ENCODE measurements at regions not wholly inside any gene's neighbourhood (a gene's known extent, or its start where the extent isn't known, plus 50 kb on each side); places are given as distances from the start of the nearest gene placed in this dataset.
"Not testable (repeated sequence)": the region's sequence is repeated elsewhere in the genome, so short reads cannot be mapped to it uniquely, and the experiment has no call there.

GRCh38 chr2:22958308-22958707 lies 426.7 kb upstream of the KLHL29 start:
- DNase-seq, result no peak

DNA sequence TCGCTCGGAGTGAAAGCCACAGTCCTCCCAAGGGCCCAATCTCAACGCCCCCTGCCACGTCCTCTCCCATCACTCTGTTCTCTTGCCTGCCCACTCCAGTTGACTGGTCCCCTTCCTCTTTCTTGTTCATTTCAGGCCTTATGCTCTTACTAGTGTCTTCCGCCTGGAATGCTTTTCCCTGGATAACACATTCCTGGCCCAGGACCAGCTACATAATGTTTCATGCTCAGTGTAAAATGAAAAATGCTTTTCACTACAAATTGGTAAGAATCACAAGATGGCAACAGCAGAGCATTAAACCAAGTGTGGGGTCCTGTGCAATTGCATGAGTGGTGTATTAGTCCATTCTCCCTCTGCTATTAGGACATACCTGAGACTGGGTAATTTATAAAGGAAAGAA lies 417.2 kb upstream of the KLHL29 start:
- no peak for DNase-seq

DNA sequence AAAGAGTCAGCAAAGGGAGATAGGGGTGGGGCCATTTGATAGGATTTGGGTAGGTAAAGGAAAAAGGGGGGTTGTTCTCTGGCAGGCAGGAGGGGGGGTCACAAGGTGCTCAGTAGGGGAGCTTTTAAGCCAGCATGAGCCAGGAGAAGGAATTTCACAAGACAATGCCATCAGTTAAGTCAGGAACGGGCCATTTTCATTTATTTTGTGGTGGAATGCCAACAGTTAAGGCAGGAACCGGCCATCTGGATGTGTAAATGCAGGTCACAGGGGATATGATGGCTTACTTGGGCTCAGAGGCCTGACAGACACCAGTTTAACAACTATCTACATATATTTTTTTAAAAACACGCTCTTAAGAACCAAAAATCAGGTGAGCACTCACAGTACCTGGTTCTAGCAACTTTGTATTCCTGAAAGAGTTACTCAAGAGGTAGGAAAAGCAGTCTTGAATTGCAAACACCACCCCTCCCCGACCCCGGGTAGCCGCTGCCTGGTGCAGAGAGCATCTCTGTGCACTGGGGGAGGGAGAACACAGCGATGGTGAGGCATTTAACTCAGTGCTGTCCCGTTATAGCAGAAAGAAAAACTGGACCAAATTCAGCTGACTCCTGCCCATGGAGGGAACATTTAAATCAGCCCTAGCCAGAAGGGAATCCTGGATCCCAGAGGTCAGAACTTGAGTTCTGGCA lies 414.5 kb upstream of the KLHL29 start:
- DNase-seq, result no peak

DNA sequence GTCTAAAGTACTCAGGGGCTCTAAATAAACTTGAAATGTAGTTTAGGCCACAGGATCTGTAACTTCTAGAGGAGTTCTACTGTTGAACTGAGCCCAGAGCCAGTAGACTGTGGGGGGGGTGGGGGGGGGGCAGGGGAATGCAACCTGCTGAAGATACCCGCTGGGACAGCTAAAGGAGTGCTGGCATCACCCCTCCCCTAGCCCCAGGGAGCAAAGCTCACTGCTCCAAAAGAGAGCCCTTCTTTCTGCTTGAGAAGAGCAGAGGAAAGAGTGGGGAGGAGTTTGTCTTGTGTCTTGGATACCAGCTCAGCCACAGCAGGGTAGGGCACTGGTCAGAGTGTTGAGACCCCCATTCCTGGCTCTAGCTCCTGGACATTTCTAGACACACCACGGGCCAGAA lies 414.0 kb upstream of the KLHL29 start:
- DNase-seq, result no peak

- no peak for DNase-seq
These were observed 403.2 kb upstream of the KLHL29 start for GRCh38 chr2:22981785-22982184.

GRCh38 chr2:22984152-22984551 lies 400.8 kb upstream of the KLHL29 start:
- DNase-seq, result not testable (repeated sequence)

GRCh38 chr2:22990246-22990645 lies 394.7 kb upstream of the KLHL29 start:
- DNase-seq, result no peak

DNA sequence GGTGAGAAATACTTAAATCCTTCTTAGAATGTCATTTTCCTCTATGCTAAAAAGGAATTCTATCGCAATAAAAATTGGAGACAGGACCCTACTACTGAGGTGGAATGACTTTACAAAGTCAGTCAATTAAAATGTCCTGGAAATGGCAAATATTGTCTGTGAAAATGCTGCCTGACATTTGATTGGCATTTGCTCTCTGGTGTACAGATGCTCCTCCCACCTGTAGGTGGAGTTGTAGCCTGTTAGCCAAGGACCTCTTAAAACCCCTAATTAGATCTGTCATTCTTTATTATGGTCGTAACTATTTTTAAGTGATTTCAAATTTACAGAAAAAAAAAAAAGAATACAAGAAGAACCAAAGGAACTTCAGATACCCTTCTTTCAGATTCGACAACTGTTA lies 393.1 kb upstream of the KLHL29 start:
- DNase-seq, result no peak

DNA sequence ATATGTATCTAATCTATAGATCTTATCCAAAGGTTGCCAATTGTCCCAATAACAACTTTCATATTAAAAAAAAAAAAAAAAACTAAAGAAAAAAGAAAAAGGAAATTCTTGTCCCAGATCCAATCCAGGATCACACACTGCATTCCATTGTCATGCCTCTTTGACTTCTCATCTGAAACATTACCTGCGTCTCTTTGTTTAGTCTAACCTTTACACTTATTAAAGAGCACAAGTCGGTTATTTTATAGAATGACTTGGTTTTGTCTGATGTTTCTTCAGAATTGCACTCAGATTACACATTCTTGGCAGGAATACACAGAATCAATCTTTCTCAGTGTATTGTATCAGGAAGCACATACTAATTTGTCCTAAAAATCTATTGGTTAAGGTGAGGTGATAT lies 392.5 kb upstream of the KLHL29 start:
- no peak for DNase-seq

GRCh38 chr2:22993250-22993649 lies 391.7 kb upstream of the KLHL29 start:
- no peak for DNase-seq

DNA sequence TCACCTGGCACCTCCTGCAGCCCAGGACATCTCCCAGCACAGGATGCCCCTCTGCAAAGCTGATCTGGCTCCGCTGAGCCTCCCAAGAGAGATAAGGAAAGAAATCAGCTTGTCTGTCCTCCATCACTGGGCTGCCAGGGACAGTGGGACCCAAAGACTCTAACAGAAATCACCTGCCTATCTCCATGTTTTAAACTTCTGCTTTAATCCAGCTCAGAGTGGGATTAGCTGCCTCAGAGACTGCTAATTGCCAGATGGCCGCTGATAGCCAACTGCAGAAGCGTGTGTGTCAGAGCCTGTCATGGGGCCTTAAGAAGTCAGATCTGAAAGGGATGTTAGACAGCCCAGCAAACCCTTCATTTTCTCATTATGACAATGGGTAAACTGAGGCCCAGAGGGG lies 389.4 kb upstream of the KLHL29 start:
- no peak for DNase-seq

DNA sequence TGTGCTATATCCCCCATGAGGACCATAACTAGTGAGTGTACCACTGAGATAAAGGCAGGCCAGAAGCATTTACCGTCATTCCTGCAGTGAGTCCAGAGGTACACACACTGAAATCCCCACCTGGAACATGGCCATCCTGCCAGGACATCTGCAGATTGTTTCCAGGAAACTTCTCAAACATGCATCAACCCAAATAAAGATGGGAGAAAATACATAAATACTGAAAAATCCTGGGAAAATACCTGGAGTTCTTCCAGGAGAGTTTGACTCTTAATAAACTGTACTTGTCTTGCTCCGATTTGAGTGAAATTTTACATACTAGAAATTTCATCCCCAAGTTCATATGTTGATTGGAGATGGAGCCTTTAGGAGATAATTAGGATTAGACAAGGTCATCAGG lies 388.1 kb upstream of the KLHL29 start:
- DNase-seq, result no peak

DNA sequence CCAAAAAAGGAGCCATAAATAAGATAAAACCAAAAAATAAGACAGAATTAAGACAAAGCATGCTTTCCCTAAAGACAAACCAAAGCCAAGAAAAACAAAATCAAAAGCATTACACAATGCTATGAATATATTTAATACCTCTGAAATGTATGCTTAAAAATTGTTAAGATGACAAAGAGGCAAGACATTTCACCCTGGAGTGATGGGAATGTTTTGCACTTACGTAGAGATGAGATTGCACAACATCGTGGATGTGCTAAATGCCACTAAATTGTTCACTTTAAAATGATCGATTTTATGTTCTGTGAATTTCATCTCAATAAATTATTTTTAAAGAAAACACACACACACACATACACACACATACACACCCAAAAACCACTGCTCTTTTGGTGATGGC lies 386.6 kb upstream of the KLHL29 start:
- DNase-seq, result no peak

GRCh38 chr2:22999951-23000350 lies 385.0 kb upstream of the KLHL29 start:
- no peak for DNase-seq

DNA sequence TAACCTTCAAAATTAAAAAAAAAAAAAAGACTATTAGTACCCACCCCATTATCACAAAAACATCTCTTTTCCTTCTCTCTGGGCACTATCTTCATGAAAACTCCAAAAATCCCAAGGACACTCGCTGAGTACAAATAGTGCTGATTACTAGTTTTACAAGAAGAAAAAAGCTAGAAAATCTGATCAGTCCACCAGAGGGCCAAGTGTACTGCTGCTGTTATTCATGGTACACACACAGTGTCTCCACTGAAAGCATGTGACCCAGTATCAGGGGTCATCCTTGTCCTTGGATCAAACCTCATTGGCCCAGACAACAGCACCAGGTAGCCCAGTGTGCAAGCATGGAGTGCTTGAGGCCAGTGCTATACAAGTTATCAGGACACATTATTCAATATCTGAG lies 382.7 kb upstream of the KLHL29 start:
- DNase-seq, result no peak

- no peak for DNase-seq
These were observed 379.5 kb upstream of the KLHL29 start for GRCh38 chr2:23005469-23005868.

GRCh38 chr2:23007631-23008235 lies 377.2 kb upstream of the KLHL29 start:
- DNase-seq, result no peak

DNA sequence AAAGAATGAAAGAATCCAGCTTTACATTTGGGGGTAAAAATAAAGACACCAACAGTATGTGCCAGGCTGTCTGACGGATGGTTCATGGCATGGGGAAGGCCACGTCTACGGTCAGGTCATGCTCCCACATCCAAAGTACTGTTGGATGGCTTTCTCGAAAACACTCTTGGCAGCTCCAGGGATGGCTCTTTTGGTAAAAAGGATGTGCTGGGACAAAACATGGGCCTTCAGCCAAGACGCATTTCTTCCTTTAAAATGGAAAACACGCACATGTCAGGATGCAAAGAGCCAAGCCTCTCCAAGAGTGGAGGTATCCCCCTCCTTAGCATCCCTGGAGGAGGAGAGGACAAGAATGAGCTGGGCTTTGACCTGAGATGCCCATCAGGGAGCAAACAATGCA lies 376.5 kb upstream of the KLHL29 start:
- no peak for DNase-seq

GRCh38 chr2:23008951-23009350 lies 376.0 kb upstream of the KLHL29 start:
- DNase-seq, result no peak

GRCh38 chr2:23009545-23010149 lies 375.3 kb upstream of the KLHL29 start:
- DNase-seq, result no peak

DNA sequence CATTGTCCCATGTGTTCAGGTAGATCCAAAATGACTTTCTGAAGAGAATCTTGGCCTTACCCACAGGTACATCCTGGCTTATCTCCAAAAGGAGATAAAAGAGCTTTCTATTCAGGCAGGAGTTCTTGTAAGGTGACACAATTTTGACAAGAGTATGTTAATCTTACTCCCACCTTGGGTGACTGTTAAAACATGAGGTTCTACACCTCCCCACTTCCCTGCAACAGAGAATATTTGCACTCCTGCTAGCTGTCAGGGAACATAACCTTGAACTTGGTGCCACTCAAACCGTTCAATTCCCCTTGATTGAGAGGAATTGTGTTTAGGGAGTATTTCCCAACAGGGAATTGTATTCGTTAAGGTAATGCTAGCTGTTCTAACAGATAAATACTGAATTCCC lies 372.5 kb upstream of the KLHL29 start:
- no peak for DNase-seq

DNA sequence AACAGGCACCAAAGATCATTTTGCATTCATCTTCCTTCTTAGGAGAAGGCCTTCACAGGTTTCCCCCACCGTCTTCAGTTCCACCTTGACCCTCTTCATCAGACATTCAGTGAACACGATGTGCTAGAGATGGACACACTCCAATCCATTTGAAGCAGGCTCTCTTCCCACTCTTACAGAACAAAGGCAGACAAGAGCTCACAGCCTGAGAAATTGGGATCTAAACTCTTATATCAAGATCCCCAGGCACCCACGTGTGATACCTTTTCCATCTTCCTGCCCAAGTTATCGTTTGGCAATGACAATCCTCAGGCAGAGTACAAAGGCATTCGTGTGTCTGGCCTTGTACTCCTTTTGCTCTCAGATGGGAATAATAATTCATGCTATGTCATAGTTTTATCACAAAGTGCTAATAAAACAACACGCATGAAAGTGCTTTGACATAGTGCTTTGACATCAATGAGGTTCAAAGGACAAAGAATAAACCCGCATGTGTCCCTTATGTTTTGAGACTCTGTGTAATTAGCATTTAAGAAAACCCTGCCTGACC lies 369.3 kb upstream of the KLHL29 start:
- DNase-seq, result no peak

- no peak for DNase-seq
These were observed 365.5 kb upstream of the KLHL29 start for GRCh38 chr2:23019476-23019875.

DNA sequence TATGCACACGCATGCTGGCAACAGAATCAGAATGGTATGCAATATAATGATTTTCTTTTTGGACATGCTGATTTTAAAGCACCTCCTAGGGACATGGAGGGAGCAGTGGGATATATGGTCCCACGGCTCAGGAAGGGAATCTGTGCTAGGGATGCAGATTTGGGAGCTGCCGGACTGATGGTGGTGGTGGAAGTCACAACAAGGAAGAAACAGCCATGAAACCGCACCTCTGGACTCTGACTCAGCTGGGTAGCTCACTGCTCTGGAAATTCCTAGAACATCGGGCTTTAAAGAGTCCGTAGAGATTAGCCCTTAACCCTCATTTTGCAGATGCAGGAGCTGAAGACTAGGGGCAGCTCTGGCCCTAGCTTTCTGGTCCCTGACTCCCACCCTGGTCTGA lies 364.3 kb upstream of the KLHL29 start:
- no peak for DNase-seq
